Type B pancreatic cell (in vitro differentiated cells): ENCODE measurements at regions not wholly inside any gene's neighbourhood (a gene's known extent, or its start where the extent isn't known, plus 50 kb on each side); places are given as distances from the start of the nearest gene placed in this dataset.

ENCODE experiments used
- DNase-seq: peaks from one replicate; pipeline ENCODE4 v3.0.0; 2021; ENCODE audit warnings: mixed read lengths; ENCODE audit not compliant: unreplicated experiment; ENCODE audit errors: extremely low spot score
- H3K27ac Mint-ChIP-seq: 2 replicates; pipeline ENCODE4 v1.8.0; 2021; ENCODE audit warnings: mild to moderate bottlenecking, mixed read lengths
- H3K27me3 Mint-ChIP-seq: 2 replicates; pipeline ENCODE4 v1.8.0; 2021; ENCODE audit warnings: mixed read lengths
- H3K36me3 Mint-ChIP-seq: 2 replicates; pipeline ENCODE4 v1.8.0; 2021; ENCODE audit warnings: mixed read lengths
- H3K4me1 Mint-ChIP-seq: one replicate; pipeline ENCODE4 v1.8.0; 2021; ENCODE audit warnings: mixed read lengths; ENCODE audit not compliant: unreplicated experiment
- H3K4me3 Mint-ChIP-seq: 2 replicates; pipeline ENCODE4 v1.8.0; 2021; ENCODE audit warnings: mild to moderate bottlenecking, mixed read lengths
- H3K9me3 Mint-ChIP-seq: 2 replicates; pipeline ENCODE4 v1.8.0; 2021; ENCODE audit warnings: mixed read lengths
- CTCF ChIP-seq: fragments of 200-600 bp; sonication (generic); conservative IDR thresholded peaks from 2 replicates; pipeline ENCODE4 v1.5.0; 2021; ENCODE audit warnings: antibody characterized with exemption, mild to moderate bottlenecking

- H3K27ac Mint-ChIP-seq = peak overlapping the region; percentile 30
- no peak for DNase-seq
- H3K36me3 Mint-ChIP-seq = no peaks in the 10 kb centered on the region
- H3K4me1 Mint-ChIP-seq = no peaks in the 10 kb centered on the region
- no peak for TF ChIP-seq CTCF
- no peaks in the 10 kb centered on the region for H3K9me3 Mint-ChIP-seq
- no peaks in the 10 kb centered on the region for H3K27me3 Mint-ChIP-seq
- no peak overlapping the region for H3K4me3 Mint-ChIP-seq
Measured at GRCh38 chr14:49953196-49953595, 60.3 kb downstream of the ARF6 start.

GRCh38 chr14:49954171-49954631, 61.3 kb downstream of the ARF6 start:
- no peak for DNase-seq
- Mint-ChIP-seq H3K27ac (peak overlapping the region; percentile 79), H3K4me1 (no peaks in the 10 kb centered on the region), H3K4me3 (no peak overlapping the region), H3K27me3 (no peaks in the 10 kb centered on the region), H3K36me3 (no peaks in the 10 kb centered on the region), H3K9me3 (no peaks in the 10 kb centered on the region)
- no peak for TF ChIP-seq CTCF

GRCh38 chr14:49955024-49955423, 62.1 kb downstream of the ARF6 start:
- Mint-ChIP-seq H3K36me3 (no peaks in the 10 kb centered on the region), H3K4me3 (no peak overlapping the region), H3K27me3 (no peaks in the 10 kb centered on the region), H3K9me3 (no peaks in the 10 kb centered on the region), H3K27ac (peak overlapping the region; percentile 79), H3K4me1 (no peaks in the 10 kb centered on the region)
- no peak for TF ChIP-seq CTCF
- DNase-seq = no peak

- H3K9me3 Mint-ChIP-seq = no peaks in the 10 kb centered on the region
- no peaks in the 10 kb centered on the region for H3K27me3 Mint-ChIP-seq
- no peaks in the 10 kb centered on the region for H3K36me3 Mint-ChIP-seq
- no peak for TF ChIP-seq CTCF
- DNase-seq = no peak
- peak overlapping the region; percentile 36 for H3K27ac Mint-ChIP-seq
- no peak overlapping the region for H3K4me3 Mint-ChIP-seq
- peaks cover 8% of the 10 kb centered on the region for H3K4me1 Mint-ChIP-seq
Measured at GRCh38 chr14:49957089-49957852, 64.4 kb downstream of the ARF6 start.

- no peak for DNase-seq
- no peaks in the 10 kb centered on the region for H3K9me3 Mint-ChIP-seq
Measured at GRCh38 chr14:49959822-49960408, 67.0 kb downstream of the ARF6 start.

More at GRCh38 chr14:49959822-49960408, 67.0 kb downstream of the ARF6 start:
- peak overlapping the region; percentile 66 for H3K4me3 Mint-ChIP-seq
- H3K27ac Mint-ChIP-seq = peak overlapping the region; percentile 94
- H3K36me3 Mint-ChIP-seq = no peaks in the 10 kb centered on the region
- TF ChIP-seq CTCF = no peak
- no peaks in the 10 kb centered on the region for H3K27me3 Mint-ChIP-seq
- H3K4me1 Mint-ChIP-seq = peaks cover 8% of the 10 kb centered on the region
